Non-pigmented ciliary epithelial cell (primary cell): ENCODE measurements at regions not wholly inside any gene's neighbourhood (a gene's known extent, or its start where the extent isn't known, plus 50 kb on each side); places are given as distances from the start of the nearest gene placed in this dataset.
"Not testable (repeated sequence)": the region's sequence is repeated elsewhere in the genome, so short reads cannot be mapped to it uniquely, and the experiment has no call there.

Experiments used
- DNase-seq: peaks from one replicate; pipeline ENCODE4 v3.0.0-alpha.2; 2010; ENCODE audit warnings: low read depth

GRCh38 chr14:49946320-49947141 lies 53.6 kb downstream of the ARF6 start:
- peak; percentile 67 for DNase-seq

GRCh38 chr14:49947506-49947905 lies 54.6 kb downstream of the ARF6 start:
- DNase-seq, result no peak

- DNase-seq, result no peak
Measured at GRCh38 chr14:49950275-49951228, 57.7 kb downstream of the ARF6 start.

GRCh38 chr14:49951229-49951607 lies 58.3 kb downstream of the ARF6 start:
- no peak for DNase-seq

GRCh38 chr14:49951691-49952345 lies 58.9 kb downstream of the ARF6 start:
- DNase-seq, result no peak

GRCh38 chr14:49953196-49953595 lies 60.3 kb downstream of the ARF6 start:
- no peak for DNase-seq

GRCh38 chr14:49954171-49954631 lies 61.3 kb downstream of the ARF6 start:
- DNase-seq, result no peak

- DNase-seq, result no peak
Measured at GRCh38 chr14:49955024-49955423, 62.1 kb downstream of the ARF6 start.

GRCh38 chr14:49957089-49957852 lies 64.4 kb downstream of the ARF6 start:
- DNase-seq, result no peak

- no peak for DNase-seq
Measured at GRCh38 chr14:49959822-49960408, 67.0 kb downstream of the ARF6 start.

GRCh38 chr14:49960453-49960852 lies 67.6 kb downstream of the ARF6 start:
- no peak for DNase-seq

- no peak for DNase-seq
Measured at GRCh38 chr14:49961270-49962222, 68.7 kb downstream of the ARF6 start.

- DNase-seq, result no peak
Measured at GRCh38 chr14:49962621-49963020, 69.7 kb downstream of the ARF6 start.

GRCh38 chr14:49965068-49965651 lies 72.3 kb downstream of the ARF6 start:
- DNase-seq, result not testable (repeated sequence)

GRCh38 chr14:49966304-49966809 lies 73.5 kb downstream of the ARF6 start:
- DNase-seq, result no peak

GRCh38 chr14:49966971-49967630 lies 74.2 kb downstream of the ARF6 start:
- DNase-seq, result no peak

GRCh38 chr14:49969961-49970360 lies 77.1 kb downstream of the ARF6 start:
- no peak for DNase-seq

GRCh38 chr14:49970474-49971147 lies 77.7 kb downstream of the ARF6 start:
- no peak for DNase-seq
